ENCODE measurements at regions not wholly inside any gene's neighbourhood (a gene's known extent, or its start where the extent isn't known, plus 50 kb on each side); places are given as distances from the start of the nearest gene placed in this dataset.

DNA sequence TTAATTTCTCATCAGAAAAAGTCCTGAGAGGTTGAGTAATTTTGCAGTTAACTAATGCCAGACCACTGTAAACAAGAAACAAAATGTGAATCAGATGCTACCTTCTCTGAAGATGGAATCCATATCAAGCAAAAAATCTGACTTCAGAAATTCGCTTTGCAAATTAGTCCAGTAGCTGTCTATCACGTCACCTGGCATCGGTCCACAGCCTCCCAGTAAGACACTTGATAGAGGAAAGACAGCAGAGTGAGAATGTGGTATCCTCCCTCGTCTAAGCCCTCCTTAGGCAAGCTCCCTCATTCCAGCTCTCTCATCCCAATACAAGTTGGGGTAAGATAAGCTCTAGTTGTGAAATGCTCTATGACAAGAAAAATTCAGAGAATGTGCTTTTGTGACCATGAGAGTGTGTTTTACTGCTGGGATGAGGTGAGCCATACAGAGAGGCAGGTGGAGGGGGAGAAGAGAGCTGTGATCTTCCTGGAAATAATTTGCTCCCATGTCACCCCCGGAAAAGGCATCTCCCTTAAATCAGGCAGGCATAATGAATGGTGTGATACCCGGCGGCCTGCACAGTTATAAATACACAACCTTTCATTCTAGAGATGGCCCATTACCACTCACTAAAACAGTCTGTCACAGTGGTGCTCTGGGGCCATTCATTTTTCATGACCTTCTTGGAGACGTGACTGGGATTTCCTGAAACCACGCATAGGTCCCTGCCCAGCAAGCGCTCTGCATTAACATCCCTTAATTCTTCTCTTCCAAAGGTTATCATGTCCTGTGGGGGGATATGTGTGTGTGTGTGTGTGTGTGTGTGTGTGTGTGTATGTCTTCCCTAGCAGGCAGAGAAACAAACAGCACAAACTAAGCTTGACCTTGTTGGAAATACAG, 602.0 kb upstream of the KCNMB2 start:
- Histone ChIP-seq H3K9me3 (no peaks in the 10 kb centered on the region), H3K27ac (no peak overlapping the region), H3K27me3 (no peaks in the 10 kb centered on the region), H3K36me3 (no peaks in the 10 kb centered on the region), H3K4me1 (peaks cover 0 to 6% of the 10 kb centered on the region in 2 donors), H3K4me3 (no peak overlapping the region)
- intact Hi-C loops (cut with DNase I): no loop called here
- ATAC-seq (peak; percentile 43), DNase-seq (no peak)
- TF ChIP-seq CTCF (IDR thresholded peaks at IDR 0.05): no peak

GRCh38 chr3:177935047-177935446, 601.2 kb upstream of the KCNMB2 start:
- no peak for ATAC-seq
- intact Hi-C loops (cut with DNase I): no loop called here
- no peak for TF ChIP-seq CTCF (IDR thresholded peaks at IDR 0.05)
- DNase-seq: no peak
- Histone ChIP-seq H3K4me1 (peaks cover 0 to 6% of the 10 kb centered on the region in 2 donors), H3K9me3 (no peaks in the 10 kb centered on the region), H3K27me3 (no peaks in the 10 kb centered on the region), H3K27ac (no peak overlapping the region), H3K4me3 (no peak overlapping the region), H3K36me3 (no peaks in the 10 kb centered on the region)

DNA sequence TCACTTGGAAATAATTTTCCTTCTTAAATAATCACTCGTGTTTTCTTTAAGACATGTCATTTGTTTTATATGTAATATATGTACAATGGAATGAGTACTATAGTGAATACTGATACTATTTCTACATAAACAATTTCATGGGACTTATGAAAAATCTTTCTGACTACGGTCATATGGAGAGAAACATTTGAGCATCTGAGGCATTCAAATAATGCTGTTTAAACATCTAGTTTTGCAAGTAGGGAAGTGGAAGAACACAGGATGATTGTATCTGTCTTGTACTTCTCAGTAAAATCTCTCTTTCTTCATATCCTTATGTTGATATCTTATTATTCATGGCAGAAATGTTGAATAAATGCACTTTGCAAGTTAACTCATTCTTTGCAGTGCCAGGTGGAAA, 599.5 kb upstream of the KCNMB2 start:
- no peaks in the 10 kb centered on the region for H3K9me3 ChIP-seq
- H3K27me3 ChIP-seq: no peaks in the 10 kb centered on the region
- TF ChIP-seq CTCF (IDR thresholded peaks at IDR 0.05): no peak
- H3K4me3 ChIP-seq: no peak overlapping the region
- H3K4me1 ChIP-seq: peaks cover 0 to 6% of the 10 kb centered on the region in 2 donors
- DNase-seq: no peak
- intact Hi-C loops (cut with DNase I): no loop called here
- no peak overlapping the region for H3K27ac ChIP-seq
- no peaks in the 10 kb centered on the region for H3K36me3 ChIP-seq
- ATAC-seq: no peak

- DNase-seq: no peak
- intact Hi-C loops (cut with DNase I): no loop called here
- Histone ChIP-seq H3K27me3 (no peaks in the 10 kb centered on the region), H3K9me3 (no peaks in the 10 kb centered on the region), H3K4me1 (peaks cover 0 to 21% of the 10 kb centered on the region in 2 donors), H3K36me3 (no peaks in the 10 kb centered on the region), H3K4me3 (no peak overlapping the region), H3K27ac (no peak overlapping the region)
- no peak for ATAC-seq
- TF ChIP-seq CTCF (IDR thresholded peaks at IDR 0.05): no peak
Observed at GRCh38 chr3:177942911-177943310, 593.3 kb upstream of the KCNMB2 start.

DNA sequence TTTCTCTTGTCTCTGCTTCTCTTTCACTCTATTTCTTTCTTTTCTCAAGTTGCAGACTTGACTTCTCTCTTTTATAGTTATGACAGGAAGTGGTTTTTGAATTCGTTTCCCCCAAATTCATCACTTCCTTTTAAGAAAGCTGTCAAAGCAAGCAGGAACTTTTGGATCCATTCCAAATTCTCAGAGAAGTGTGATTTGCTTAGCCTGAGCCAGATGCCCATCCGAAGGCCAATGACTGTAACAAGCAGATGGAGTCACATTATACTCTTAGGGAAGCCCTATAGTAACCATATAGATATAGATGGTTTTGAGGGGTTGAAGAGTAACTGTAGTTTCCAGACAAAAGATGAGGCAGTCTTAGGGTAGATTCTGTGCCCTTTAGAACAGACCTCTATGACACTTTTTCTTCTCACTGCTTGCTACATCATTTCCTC, 592.0 kb upstream of the KCNMB2 start:
- no peak for ATAC-seq
- H3K4me1 ChIP-seq: peaks cover 0 to 21% of the 10 kb centered on the region in 2 donors
- DNase-seq: no peak
- peak overlapping the region in 1 of 2 donors; percentile 39 for H3K27ac ChIP-seq
- no peaks in the 10 kb centered on the region for H3K36me3 ChIP-seq
- H3K27me3 ChIP-seq: no peaks in the 10 kb centered on the region
- H3K9me3 ChIP-seq: no peaks in the 10 kb centered on the region
- no peak overlapping the region for H3K4me3 ChIP-seq
- no peak for TF ChIP-seq CTCF (IDR thresholded peaks at IDR 0.05)
- intact Hi-C loops (cut with DNase I): no loop called here
